HFFc6 (cell line): ENCODE measurements at regions not wholly inside any gene's neighbourhood (a gene's known extent, or its start where the extent isn't known, plus 50 kb on each side); places are given as distances from the start of the nearest gene placed in this dataset.
"Not testable (repeated sequence)": the region's sequence is repeated elsewhere in the genome, so short reads cannot be mapped to it uniquely, and the experiment has no call there.

Experiments used
- DNase-seq: peaks from one replicate; pipeline ENCODE4 v3.0.0-alpha.2; 2018
- H3K27ac Mint-ChIP-seq: 2 replicates; pipeline ENCODE4 v1.8.0; 2020; ENCODE audit warnings: mild to moderate bottlenecking, mixed read lengths
- H3K27me3 Mint-ChIP-seq: 2 replicates; pipeline ENCODE4 v1.8.0; 2021; ENCODE audit warnings: mild to moderate bottlenecking, moderate library complexity, mixed read lengths; ENCODE audit not compliant: insufficient read depth
- H3K36me3 Mint-ChIP-seq: 2 replicates; pipeline ENCODE4 v1.8.0; 2021; ENCODE audit warnings: low read depth, mixed read lengths
- H3K4me1 Mint-ChIP-seq: 2 replicates; pipeline ENCODE4 v1.8.0; 2020; ENCODE audit warnings: low read depth, mixed read lengths
- H3K4me3 Mint-ChIP-seq: 2 replicates; pipeline ENCODE4 v1.8.0; 2020; ENCODE audit warnings: mild to moderate bottlenecking, moderate library complexity, mixed read lengths
- H3K9me3 Mint-ChIP-seq: 2 replicates; pipeline ENCODE4 v1.8.0; 2020; ENCODE audit warnings: mild to moderate bottlenecking, mixed read lengths
- TF ChIP-seq, protein P1 (sequence below): fragments of 200-600 bp; sonication (generic); IDR thresholded peaks from 2 replicates; pipeline ENCODE4 v1.5.0; 2021; ENCODE audit warnings: antibody characterized with exemption, mild to moderate bottlenecking

DNA sequence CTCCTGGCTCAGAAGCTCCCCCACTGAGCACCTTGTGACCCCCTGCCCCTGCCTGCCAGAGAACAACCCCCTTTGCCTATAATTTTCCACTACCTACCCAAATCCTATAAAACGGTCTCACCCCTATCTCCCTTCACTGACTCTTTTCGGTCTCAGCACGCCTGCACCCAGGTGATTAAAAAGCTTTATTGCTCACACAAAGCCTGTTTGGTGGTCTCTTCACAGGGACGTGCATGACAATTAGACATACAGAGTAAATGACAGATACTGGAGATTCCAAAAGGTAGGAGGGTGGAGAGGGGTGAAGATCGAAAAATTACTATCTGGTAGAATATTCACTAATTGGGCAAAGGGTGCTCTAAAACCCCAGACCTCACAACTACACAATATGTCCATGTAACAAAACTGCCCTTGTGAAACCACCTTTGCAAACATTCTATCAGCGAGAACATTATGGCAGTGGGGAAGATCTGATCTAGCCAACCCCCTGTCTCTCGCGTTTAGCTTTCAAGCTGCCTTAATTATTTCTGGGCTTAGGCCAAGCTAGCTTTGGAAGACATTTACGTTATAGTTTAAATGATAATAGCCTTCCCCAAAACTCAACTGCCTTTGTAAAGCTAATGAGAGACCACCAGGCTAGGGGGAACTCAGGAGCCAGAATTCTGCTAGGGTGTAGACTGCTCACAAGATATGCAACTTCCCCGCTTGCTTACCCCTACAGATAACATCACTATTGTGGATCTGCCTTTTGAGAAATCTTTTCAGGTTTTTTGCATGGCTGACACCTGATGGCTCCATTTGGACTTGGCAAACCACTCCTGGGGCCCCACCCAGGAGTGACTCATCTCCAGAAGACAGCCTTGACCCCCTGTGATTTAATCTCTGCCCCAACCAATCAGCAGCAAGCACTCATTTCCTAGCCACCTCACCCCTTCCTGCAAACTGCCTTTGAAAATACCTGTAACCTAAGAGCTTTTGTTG lies 1534.0 kb upstream of the SPRY2 start:
- Mint-ChIP-seq H3K9me3 (peaks cover 37% of the 10 kb centered on the region), H3K4me1 (no peaks in the 10 kb centered on the region), H3K27ac (no peak overlapping the region), H3K36me3 (no peaks in the 10 kb centered on the region), H3K4me3 (no peak overlapping the region), H3K27me3 (no peaks in the 10 kb centered on the region)
- TF ChIP-seq, protein P1, sequence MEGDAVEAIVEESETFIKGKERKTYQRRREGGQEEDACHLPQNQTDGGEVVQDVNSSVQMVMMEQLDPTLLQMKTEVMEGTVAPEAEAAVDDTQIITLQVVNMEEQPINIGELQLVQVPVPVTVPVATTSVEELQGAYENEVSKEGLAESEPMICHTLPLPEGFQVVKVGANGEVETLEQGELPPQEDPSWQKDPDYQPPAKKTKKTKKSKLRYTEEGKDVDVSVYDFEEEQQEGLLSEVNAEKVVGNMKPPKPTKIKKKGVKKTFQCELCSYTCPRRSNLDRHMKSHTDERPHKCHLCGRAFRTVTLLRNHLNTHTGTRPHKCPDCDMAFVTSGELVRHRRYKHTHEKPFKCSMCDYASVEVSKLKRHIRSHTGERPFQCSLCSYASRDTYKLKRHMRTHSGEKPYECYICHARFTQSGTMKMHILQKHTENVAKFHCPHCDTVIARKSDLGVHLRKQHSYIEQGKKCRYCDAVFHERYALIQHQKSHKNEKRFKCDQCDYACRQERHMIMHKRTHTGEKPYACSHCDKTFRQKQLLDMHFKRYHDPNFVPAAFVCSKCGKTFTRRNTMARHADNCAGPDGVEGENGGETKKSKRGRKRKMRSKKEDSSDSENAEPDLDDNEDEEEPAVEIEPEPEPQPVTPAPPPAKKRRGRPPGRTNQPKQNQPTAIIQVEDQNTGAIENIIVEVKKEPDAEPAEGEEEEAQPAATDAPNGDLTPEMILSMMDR: no peak
- no peak for DNase-seq

DNA sequence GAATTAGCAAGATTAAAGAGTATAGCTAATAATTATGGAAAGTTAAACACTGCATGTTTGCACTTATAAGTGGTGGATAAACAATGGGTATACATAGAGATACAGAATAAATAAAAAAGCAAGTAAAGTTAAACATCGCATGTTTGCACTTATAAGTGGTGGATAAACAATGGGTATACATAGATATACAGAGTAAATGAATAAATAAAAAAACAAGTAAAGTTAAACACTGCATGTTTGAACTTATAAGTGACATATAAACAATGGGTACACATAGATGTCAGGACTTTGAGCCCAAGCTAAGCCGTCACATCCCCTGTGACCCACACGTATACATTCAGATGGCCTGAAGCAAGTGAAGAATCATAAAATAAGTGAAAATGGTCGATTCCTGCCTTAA lies 1533.3 kb upstream of the SPRY2 start:
- Mint-ChIP-seq H3K27ac (no peak overlapping the region), H3K36me3 (no peaks in the 10 kb centered on the region), H3K27me3 (no peaks in the 10 kb centered on the region), H3K4me3 (no peak overlapping the region), H3K4me1 (no peaks in the 10 kb centered on the region), H3K9me3 (peaks cover 45% of the 10 kb centered on the region)
- no peak for DNase-seq
- TF ChIP-seq, protein P1: no peak

DNA sequence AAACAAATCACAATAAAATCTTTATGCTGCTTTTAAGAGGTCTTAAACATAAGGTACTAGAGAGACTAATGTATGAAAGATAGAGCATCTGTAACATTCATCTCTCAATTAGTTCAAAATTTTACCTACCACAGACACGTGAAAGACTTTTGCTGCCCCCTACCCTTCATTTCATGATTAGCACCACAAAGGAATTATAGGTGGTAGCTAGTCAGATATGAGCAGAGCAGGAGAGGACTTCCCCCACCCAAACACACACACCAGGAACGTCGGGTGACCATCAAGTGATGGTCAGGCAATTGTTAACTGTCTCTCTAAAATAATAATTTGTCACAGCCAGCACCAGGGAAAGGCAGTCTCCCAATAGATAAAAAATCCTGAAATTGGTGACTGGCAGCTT lies 1531.7 kb upstream of the SPRY2 start:
- TF ChIP-seq, protein P1: no peak
- H3K27ac Mint-ChIP-seq: no peak overlapping the region

DNA sequence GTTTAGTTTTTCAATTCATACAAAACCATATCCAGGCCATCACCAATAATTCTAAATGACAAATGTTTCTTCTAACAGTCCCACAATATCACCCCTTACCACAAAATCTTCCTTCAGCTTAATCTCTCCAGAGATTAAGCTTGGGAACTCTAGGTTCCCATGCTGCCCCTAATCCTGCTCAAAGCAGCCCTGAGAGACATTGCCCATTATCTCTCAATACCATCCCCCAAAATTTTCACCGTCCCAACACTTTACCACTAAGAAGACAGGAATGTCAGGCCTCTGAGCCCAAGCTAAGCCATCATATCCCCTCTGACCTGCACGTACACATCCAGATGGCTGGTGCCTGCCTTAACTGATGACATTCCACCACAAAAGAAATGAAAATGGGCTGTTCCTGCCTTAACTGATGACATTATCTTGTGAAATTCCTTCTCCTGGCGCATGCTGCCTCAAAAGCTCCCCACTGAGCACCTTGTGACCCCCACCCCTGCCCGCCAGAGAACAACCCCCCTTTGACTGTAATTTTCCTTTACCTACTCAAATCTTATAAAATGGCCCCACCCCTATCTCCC lies 1530.9 kb upstream of the SPRY2 start:
- H3K27ac Mint-ChIP-seq, H3K4me1 Mint-ChIP-seq, H3K27me3 Mint-ChIP-seq, H3K4me3 Mint-ChIP-seq, H3K36me3 Mint-ChIP-seq, DNase-seq: not testable (repeated sequence)
- H3K9me3 Mint-ChIP-seq: peaks cover 53% of the 10 kb centered on the region

More for the DNA sequence above, 1531.7 kb upstream of the SPRY2 start:
- no peaks in the 10 kb centered on the region for H3K36me3 Mint-ChIP-seq
- H3K4me3 Mint-ChIP-seq: no peak overlapping the region
- H3K9me3 Mint-ChIP-seq: peaks cover 53% of the 10 kb centered on the region
- H3K27me3 Mint-ChIP-seq: no peaks in the 10 kb centered on the region; the same call in 1 of the 2 replicates
- no peak for DNase-seq
- H3K4me1 Mint-ChIP-seq: no peaks in the 10 kb centered on the region

DNA sequence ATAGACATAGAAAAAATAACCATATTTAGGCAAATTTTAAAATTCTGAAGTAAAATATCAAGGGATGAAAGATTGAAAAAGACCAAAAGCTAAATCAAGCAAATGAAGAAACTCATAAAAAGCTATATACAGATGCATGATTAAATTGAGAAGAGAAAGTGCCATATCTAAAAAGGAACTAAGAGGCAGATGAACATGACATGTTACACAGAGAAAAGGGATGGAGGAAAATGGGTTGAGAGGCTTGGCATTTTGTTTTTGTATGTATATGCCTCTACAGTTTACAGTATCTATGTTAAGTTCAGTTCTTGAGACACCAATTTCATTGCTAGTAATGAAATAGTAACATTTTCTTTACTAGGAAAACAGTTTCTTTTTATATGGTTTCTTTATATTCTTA lies 1507.4 kb upstream of the SPRY2 start:
- H3K9me3 Mint-ChIP-seq: no peaks in the 10 kb centered on the region; the same call in 1 of the 2 replicates
- DNase-seq: no peak
- no peak overlapping the region for H3K27ac Mint-ChIP-seq
- TF ChIP-seq, protein P1: no peak
- no peaks in the 10 kb centered on the region for H3K36me3 Mint-ChIP-seq
- no peak overlapping the region for H3K4me3 Mint-ChIP-seq
- H3K4me1 Mint-ChIP-seq: no peaks in the 10 kb centered on the region
- H3K27me3 Mint-ChIP-seq: no peaks in the 10 kb centered on the region; the same call in 1 of the 2 replicates

DNA sequence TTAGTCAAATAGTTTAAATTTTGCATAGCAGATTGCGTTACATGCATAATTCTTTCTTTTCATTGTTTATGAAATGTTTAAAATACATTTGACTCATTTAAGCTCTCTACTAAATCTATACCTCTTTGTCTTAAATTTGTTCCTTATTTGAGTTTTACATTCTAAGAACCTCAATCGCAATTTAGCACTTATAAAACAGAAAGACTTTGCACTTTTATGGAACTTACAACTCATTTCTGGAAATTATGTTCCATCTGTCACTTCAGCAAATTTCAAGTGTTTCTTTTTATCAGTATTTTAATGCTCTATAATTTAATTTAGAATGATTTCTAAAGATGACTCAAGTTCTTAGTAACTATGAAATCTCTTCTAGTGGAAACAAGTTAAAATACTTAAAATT lies 1505.8 kb upstream of the SPRY2 start:
- no peaks in the 10 kb centered on the region for H3K36me3 Mint-ChIP-seq
- no peak overlapping the region for H3K27ac Mint-ChIP-seq
- peaks cover 8% of the 10 kb centered on the region for H3K9me3 Mint-ChIP-seq
- DNase-seq: no peak
- H3K27me3 Mint-ChIP-seq: no peaks in the 10 kb centered on the region; the same call in 1 of the 2 replicates
- TF ChIP-seq, protein P1: no peak
- H3K4me3 Mint-ChIP-seq: no peak overlapping the region
- no peaks in the 10 kb centered on the region for H3K4me1 Mint-ChIP-seq
